ENCODE measurements at regions not wholly inside any gene's neighbourhood (a gene's known extent, or its start where the extent isn't known, plus 50 kb on each side); places are given as distances from the start of the nearest gene placed in this dataset.

DNA sequence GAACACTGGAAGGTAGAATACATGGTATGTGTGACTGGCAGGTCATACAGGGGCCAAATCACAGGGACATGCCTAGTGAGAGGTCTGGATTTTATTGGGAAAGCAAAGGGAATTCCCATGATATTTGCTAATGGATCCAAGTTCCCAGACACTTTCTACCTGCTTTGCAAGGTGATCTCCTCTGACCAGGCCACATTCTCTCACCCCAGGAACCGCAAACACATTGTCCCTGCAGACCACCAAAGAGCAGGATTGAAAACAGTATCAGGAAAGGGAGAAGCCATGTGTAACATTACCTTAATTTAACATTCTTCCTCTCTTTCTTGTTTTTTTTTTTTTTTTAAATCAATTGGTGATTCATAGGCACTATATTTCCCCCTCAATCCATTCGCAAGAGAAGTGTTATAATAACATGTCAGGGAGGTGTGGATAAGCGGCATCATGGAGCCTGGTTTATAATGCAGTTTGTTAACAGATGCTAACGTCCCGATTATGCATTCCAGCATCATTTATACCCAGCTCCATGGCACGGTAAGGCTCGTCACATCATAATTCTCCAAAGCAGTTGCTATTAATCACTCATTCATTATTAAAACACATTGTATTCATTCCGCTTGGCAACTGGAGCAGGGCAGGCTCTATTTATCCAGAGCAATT is 155.1 kb upstream of the CCL2 start:
- Histone ChIP-seq H3K27ac (ENCODE audit: low read depth, low read length, poor library complexity, severe bottlenecking) (no peak overlapping the region), H3K9me3 (ENCODE audit: low read depth, low read length, poor library complexity, severe bottlenecking) (no peaks in the 10 kb centered on the region), H3K4me3 (ENCODE audit: low read depth, low read length, poor library complexity, severe bottlenecking) (no peak overlapping the region), H3K4me1 (ENCODE audit: insufficient read depth, low read length, poor library complexity, severe bottlenecking) (no peaks in the 10 kb centered on the region), H3K36me3 (ENCODE audit: insufficient read depth, low read length, poor library complexity, severe bottlenecking) (no peaks in the 10 kb centered on the region), H3K27me3 (replicated peaks; ENCODE audit: insufficient read depth, low read depth, low read length, poor library complexity) (no peaks in the 10 kb centered on the region)
- BruUV-seq (replicated peaks), result no TSS peak
- TF ChIP-seq EZH2 (IDR thresholded peaks at IDR 0.05; ENCODE audit: borderline replicate concordance, low read depth, low read length, poor library complexity, severe bottlenecking), result no peak
- no peak for TF ChIP-seq CTCF (conservative IDR thresholded peaks at IDR 0.05; ENCODE audit: low read depth, low read length)
- DNase-seq (ENCODE audit: low spot score), result no peak
- POLR2A ChIA-PET (ENCODE audit: low non-redundant PET), result no interaction called here
- intact Hi-C loops (cut with micrococcal nuclease; ENCODE audit: unreplicated experiment), result no loop called here
- CTCF ChIA-PET, result no interaction called here

DNA sequence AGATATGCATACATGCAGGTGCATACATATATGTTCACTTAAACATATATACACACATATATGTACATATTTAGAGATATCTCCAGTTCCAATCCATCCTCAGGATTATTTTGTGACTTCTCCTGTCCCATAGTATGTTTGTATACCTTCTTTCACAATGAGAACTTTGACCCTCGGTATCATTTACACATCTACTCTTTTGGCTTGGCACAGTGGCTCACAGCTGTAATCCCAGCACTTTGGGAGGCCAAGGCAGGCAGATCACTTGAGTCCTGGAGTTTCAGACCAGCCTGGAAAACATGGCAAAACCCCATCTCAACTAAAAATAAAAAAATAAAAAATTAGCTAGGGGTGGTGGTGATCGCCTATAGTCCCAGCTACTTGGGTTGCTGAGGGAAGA is 148.1 kb upstream of the CCL2 start:
- ChIA-PET CTCF (no interaction called here), POLR2A (ENCODE audit: low non-redundant PET) (no interaction called here)
- Histone ChIP-seq H3K27ac (ENCODE audit: low read depth, low read length, poor library complexity, severe bottlenecking) (no peak overlapping the region), H3K27me3 (replicated peaks; ENCODE audit: insufficient read depth, low read depth, low read length, poor library complexity) (no peaks in the 10 kb centered on the region), H3K4me1 (ENCODE audit: insufficient read depth, low read length, poor library complexity, severe bottlenecking) (no peaks in the 10 kb centered on the region), H3K9me3 (ENCODE audit: low read depth, low read length, poor library complexity, severe bottlenecking) (no peaks in the 10 kb centered on the region), H3K4me3 (ENCODE audit: low read depth, low read length, poor library complexity, severe bottlenecking) (no peak overlapping the region), H3K36me3 (ENCODE audit: insufficient read depth, low read length, poor library complexity, severe bottlenecking) (no peaks in the 10 kb centered on the region)
- TF ChIP-seq CTCF (conservative IDR thresholded peaks at IDR 0.05; ENCODE audit: low read depth, low read length), result no peak
- TF ChIP-seq EZH2 (IDR thresholded peaks at IDR 0.05; ENCODE audit: borderline replicate concordance, low read depth, low read length, poor library complexity, severe bottlenecking), result no peak
- no peak for DNase-seq (ENCODE audit: low spot score)
- BruUV-seq (replicated peaks), result no TSS peak
- intact Hi-C loops (cut with micrococcal nuclease; ENCODE audit: unreplicated experiment), result no loop called here

DNA sequence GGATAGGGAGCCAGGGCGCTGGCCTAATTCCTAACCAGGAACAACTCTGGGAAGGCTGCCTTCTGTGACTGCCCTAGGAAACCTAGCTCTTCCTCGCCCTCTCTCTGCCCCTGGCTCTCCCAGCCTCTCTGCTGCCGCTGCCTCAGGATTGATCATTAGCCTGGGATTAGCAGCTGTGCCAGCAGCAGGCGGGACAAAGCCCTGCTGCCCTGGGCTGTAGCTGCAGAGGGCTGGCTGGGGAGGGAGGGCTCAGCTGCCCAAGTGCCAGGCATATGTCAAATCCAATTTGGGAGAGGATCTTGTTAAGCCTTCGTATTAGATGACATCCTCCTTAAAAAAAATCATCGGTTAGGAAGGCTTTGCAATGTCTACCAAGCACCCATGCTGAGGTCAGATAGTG is 144.8 kb upstream of the CCL2 start:
- Histone ChIP-seq H3K27ac (ENCODE audit: low read depth, low read length, poor library complexity, severe bottlenecking) (no peak overlapping the region), H3K27me3 (replicated peaks; ENCODE audit: insufficient read depth, low read depth, low read length, poor library complexity) (no peaks in the 10 kb centered on the region), H3K9me3 (ENCODE audit: low read depth, low read length, poor library complexity, severe bottlenecking) (no peaks in the 10 kb centered on the region), H3K4me1 (ENCODE audit: insufficient read depth, low read length, poor library complexity, severe bottlenecking) (no peaks in the 10 kb centered on the region), H3K36me3 (ENCODE audit: insufficient read depth, low read length, poor library complexity, severe bottlenecking) (no peaks in the 10 kb centered on the region), H3K4me3 (ENCODE audit: low read depth, low read length, poor library complexity, severe bottlenecking) (no peak overlapping the region)
- ChIA-PET POLR2A (ENCODE audit: low non-redundant PET) (no interaction called here), CTCF (no interaction called here)
- TF ChIP-seq EZH2 (IDR thresholded peaks at IDR 0.05; ENCODE audit: borderline replicate concordance, low read depth, low read length, poor library complexity, severe bottlenecking), result no peak
- no peak for TF ChIP-seq CTCF (conservative IDR thresholded peaks at IDR 0.05; ENCODE audit: low read depth, low read length)
- BruUV-seq (replicated peaks), result no TSS peak
- intact Hi-C loops (cut with micrococcal nuclease; ENCODE audit: unreplicated experiment), result no loop called here
- no peak for DNase-seq (ENCODE audit: low spot score)
